HepG2 (cell line): ENCODE measurements at regions not wholly inside any gene's neighbourhood (a gene's known extent, or its start where the extent isn't known, plus 50 kb on each side); places are given as distances from the start of the nearest gene placed in this dataset.

Experiments used
- BRCA1 ChIP-seq: sonication (generic); formaldehyde crosslinking; IDR thresholded peaks from 2 replicates; pipeline ENCODE4 v1.4.0; 2020; ENCODE audit warnings: missing genetic modification reagents
- E2F2 ChIP-seq: sonication (generic); formaldehyde crosslinking; IDR thresholded peaks from 2 replicates; pipeline ENCODE4 v1.4.0; 2020; ENCODE audit warnings: missing genetic modification reagents, borderline replicate concordance
- ETV5 ChIP-seq: IDR thresholded peaks from 2 replicates; pipeline ENCODE4 v1.6.1; 2018; ENCODE audit warnings: missing biosample characterization, missing genetic modification reagents, inconsistent platforms, borderline replicate concordance
- KDM2A ChIP-seq: sonication (generic); formaldehyde crosslinking; IDR thresholded peaks from 2 replicates; pipeline ENCODE4 v1.4.0; 2020; ENCODE audit warnings: low read depth, missing genetic modification reagents, borderline replicate concordance
- MAF1 ChIP-seq: sonication (generic); formaldehyde crosslinking; IDR thresholded peaks from 2 replicates; pipeline ENCODE4 v1.5.0; 2020; ENCODE audit warnings: missing genetic modification reagents, borderline replicate concordance
- MED13 ChIP-seq: sonication (generic); formaldehyde crosslinking; IDR thresholded peaks from 2 replicates; pipeline ENCODE4 v1.5.0; 2020; ENCODE audit warnings: missing genetic modification reagents
- RXRB ChIP-seq: IDR thresholded peaks from 2 replicates; pipeline ENCODE4 v1.6.1; 2016; ENCODE audit warnings: borderline replicate concordance, missing genetic modification reagents, missing compliant biosample characterization
- SALL1 ChIP-seq: sonication (generic); formaldehyde crosslinking; IDR thresholded peaks from 2 replicates; pipeline ENCODE4 v1.8.0; 2022; ENCODE audit warnings: mild to moderate bottlenecking, missing genetic modification reagents
- SMARCC2 ChIP-seq: fragments of 450-650 bp; IDR thresholded peaks from 2 replicates; pipeline ENCODE4 v1.6.1; 2017; ENCODE audit warnings: antibody characterized with exemption, mild to moderate bottlenecking
- SP1 ChIP-seq, 2 experiments: fragments of 450-650 bp in 1 of 2; sonication (generic) in 1 of 2; formaldehyde crosslinking in 1 of 2; IDR thresholded peaks; 2 replicates each; pipeline versions ENCODE4 v1.4.0 to v1.6.1; 2016 to 2020; ENCODE audit warnings: missing genetic modification reagents in 1 of 2
- TCF7L2 ChIP-seq: IDR thresholded peaks from 2 replicates; pipeline ENCODE4 v1.6.1; 2011; ENCODE audit warnings: mild to moderate bottlenecking, low read depth, low read length, moderate library complexity
- ZBTB7A ChIP-seq: sonication (generic); formaldehyde crosslinking; IDR thresholded peaks from 2 replicates; pipeline ENCODE4 v1.8.0; 2022; ENCODE audit warnings: mild to moderate bottlenecking, missing genetic modification reagents
- ZFP1 ChIP-seq: IDR thresholded peaks from 2 replicates; pipeline ENCODE4 v1.6.1; 2016
- ZFP36L1 ChIP-seq: sonication (generic); formaldehyde crosslinking; IDR thresholded peaks from 2 replicates; pipeline ENCODE4 v1.8.0; 2022; ENCODE audit warnings: mild to moderate bottlenecking, missing genetic modification reagents, moderate library complexity
- ZNF121 ChIP-seq: sonication (generic); formaldehyde crosslinking; IDR thresholded peaks from 2 replicates; pipeline ENCODE4 v1.5.0; 2020; ENCODE audit warnings: mild to moderate bottlenecking, missing genetic modification reagents
- ZNF232 ChIP-seq: sonication (generic); formaldehyde crosslinking; IDR thresholded peaks from 2 replicates; pipeline ENCODE4 v1.4.0; 2020; ENCODE audit warnings: missing genetic modification reagents, borderline replicate concordance
- ZNF326 ChIP-seq: sonication (generic); formaldehyde crosslinking; IDR thresholded peaks from 2 replicates; pipeline ENCODE4 v1.4.0; 2020; ENCODE audit warnings: missing genetic modification reagents, borderline replicate concordance
- ZNF484 ChIP-seq: sonication (generic); formaldehyde crosslinking; IDR thresholded peaks from 2 replicates; pipeline ENCODE4 v1.5.1; 2020; ENCODE audit warnings: mild to moderate bottlenecking, low read depth, missing genetic modification reagents, borderline replicate concordance
- ZNF629 ChIP-seq: sonication (generic); formaldehyde crosslinking; conservative IDR thresholded peaks from 2 replicates; pipeline ENCODE4 v1.5.0; 2020; ENCODE audit warnings: missing genetic modification reagents
- ZZZ3 ChIP-seq: sonication (generic); formaldehyde crosslinking; IDR thresholded peaks from 2 replicates; pipeline ENCODE4 v1.4.0; 2020; ENCODE audit warnings: missing genetic modification reagents, mild to moderate bottlenecking, borderline replicate concordance
- TF ChIP-seq, protein P1 (sequence below): sonication (generic); formaldehyde crosslinking; conservative IDR thresholded peaks from 2 replicates; pipeline ENCODE4 v1.8.0; 2022; ENCODE audit warnings: mild to moderate bottlenecking, moderate library complexity, missing genetic modification reagents
- TF ChIP-seq, protein P2 (sequence below): sonication (generic); formaldehyde crosslinking; IDR thresholded peaks from 2 replicates; pipeline ENCODE4 v1.5.1; 2020; ENCODE audit warnings: mild to moderate bottlenecking, missing genetic modification reagents, borderline replicate concordance

DNA sequence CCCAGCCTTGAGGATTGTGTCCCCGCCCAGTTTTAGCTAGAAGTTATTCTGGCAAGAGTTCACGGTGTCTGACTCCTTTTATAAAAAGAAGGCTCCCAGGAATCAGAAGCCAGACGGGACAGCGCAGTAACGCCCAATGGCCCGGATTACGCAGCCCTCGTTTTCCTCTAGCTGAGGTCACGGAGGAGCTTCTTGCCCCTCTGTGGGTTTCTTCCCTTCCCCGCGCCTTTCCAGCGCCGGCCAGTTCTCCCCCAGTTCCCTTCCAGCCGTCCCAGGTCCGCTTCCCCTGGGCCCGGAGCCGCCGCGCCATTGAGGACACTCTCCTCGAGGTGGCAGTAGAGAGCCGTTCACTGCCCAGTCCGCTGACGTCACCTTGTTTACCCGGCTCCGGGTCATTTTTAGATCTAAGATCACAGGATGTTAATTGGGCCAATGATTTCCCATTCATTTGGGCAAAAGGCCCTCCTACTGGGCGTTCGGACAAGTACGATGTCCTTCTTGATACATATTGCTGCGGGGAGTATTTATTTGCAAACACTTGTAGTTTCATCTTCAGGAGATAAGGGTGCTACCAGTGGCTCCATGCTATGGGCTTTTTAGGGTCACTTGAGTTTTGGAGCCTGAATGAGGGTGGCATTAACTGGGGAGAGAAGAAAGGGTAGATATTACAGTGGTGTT lies 81.5 kb upstream of the PPM1B start (continued):
- TF ChIP-seq ZNF629 (CRISPR knock-in tag): no peak
- peak; percentile 31; the same call in 1 of the 2 replicates for TF ChIP-seq ETV5 (CRISPR knock-in tag)
- 0 out of 2 replicates have a peak, but pooled peaks have one; percentile 29 for TF ChIP-seq ZBTB7A
- TF ChIP-seq, protein P1, sequence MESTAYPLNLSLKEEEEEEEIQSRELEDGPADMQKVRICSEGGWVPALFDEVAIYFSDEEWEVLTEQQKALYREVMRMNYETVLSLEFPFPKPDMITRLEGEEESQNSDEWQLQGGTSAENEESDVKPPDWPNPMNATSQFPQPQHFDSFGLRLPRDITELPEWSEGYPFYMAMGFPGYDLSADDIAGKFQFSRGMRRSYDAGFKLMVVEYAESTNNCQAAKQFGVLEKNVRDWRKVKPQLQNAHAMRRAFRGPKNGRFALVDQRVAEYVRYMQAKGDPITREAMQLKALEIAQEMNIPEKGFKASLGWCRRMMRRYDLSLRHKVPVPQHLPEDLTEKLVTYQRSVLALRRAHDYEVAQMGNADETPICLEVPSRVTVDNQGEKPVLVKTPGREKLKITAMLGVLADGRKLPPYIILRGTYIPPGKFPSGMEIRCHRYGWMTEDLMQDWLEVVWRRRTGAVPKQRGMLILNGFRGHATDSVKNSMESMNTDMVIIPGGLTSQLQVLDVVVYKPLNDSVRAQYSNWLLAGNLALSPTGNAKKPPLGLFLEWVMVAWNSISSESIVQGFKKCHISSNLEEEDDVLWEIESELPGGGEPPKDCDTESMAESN (CRISPR knock-in tag): peak; percentile 83
- no peak for TF ChIP-seq ZNF232
- TF ChIP-seq ZFP36L1 (CRISPR knock-in tag): no peak
- 0 out of 2 replicates have a peak, but pooled peaks have one; percentile 40 for TF ChIP-seq ZZZ3 (CRISPR knock-in tag)
- TF ChIP-seq BRCA1 (CRISPR knock-in tag): no peak; the same call in 1 of the 2 replicates
- no peak for TF ChIP-seq SMARCC2
- 0 out of 2 replicates have a peak, but pooled peaks have one; percentile 48 for TF ChIP-seq ZFP1 (CRISPR knock-in tag)
- TF ChIP-seq MED13 (CRISPR knock-in tag): no peak
- no peak; the same call in 1 of the 2 replicates for TF ChIP-seq RXRB
- TF ChIP-seq ZNF484 (CRISPR knock-in tag): no peak
- peak; percentile 99 for TF ChIP-seq ZNF121
- no peak for TF ChIP-seq E2F2
- peak; percentile 87 for TF ChIP-seq SALL1 (CRISPR knock-in tag)
- no peak for TF ChIP-seq SP1 (IDR thresholded peaks at IDR 0.05)
- TF ChIP-seq SP1 (CRISPR knock-in tag; IDR thresholded peaks at IDR 0.05): no peak; the same call in 1 of the 2 replicates
- TF ChIP-seq TCF7L2: no peak
- TF ChIP-seq MAF1 (CRISPR knock-in tag): no peak
- TF ChIP-seq, protein P2, sequence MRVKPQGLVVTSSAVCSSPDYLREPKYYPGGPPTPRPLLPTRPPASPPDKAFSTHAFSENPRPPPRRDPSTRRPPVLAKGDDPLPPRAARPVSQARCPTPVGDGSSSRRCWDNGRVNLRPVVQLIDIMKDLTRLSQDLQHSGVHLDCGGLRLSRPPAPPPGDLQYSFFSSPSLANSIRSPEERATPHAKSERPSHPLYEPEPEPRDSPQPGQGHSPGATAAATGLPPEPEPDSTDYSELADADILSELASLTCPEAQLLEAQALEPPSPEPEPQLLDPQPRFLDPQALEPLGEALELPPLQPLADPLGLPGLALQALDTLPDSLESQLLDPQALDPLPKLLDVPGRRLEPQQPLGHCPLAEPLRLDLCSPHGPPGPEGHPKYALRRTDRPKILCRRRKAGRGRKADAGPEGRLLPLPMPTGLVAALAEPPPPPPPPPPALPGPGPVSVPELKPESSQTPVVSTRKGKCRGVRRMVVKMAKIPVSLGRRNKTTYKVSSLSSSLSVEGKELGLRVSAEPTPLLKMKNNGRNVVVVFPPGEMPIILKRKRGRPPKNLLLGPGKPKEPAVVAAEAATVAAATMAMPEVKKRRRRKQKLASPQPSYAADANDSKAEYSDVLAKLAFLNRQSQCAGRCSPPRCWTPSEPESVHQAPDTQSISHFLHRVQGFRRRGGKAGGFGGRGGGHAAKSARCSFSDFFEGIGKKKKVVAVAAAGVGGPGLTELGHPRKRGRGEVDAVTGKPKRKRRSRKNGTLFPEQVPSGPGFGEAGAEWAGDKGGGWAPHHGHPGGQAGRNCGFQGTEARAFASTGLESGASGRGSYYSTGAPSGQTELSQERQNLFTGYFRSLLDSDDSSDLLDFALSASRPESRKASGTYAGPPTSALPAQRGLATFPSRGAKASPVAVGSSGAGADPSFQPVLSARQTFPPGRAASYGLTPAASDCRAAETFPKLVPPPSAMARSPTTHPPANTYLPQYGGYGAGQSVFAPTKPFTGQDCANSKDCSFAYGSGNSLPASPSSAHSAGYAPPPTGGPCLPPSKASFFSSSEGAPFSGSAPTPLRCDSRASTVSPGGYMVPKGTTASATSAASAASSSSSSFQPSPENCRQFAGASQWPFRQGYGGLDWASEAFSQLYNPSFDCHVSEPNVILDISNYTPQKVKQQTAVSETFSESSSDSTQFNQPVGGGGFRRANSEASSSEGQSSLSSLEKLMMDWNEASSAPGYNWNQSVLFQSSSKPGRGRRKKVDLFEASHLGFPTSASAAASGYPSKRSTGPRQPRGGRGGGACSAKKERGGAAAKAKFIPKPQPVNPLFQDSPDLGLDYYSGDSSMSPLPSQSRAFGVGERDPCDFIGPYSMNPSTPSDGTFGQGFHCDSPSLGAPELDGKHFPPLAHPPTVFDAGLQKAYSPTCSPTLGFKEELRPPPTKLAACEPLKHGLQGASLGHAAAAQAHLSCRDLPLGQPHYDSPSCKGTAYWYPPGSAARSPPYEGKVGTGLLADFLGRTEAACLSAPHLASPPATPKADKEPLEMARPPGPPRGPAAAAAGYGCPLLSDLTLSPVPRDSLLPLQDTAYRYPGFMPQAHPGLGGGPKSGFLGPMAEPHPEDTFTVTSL (CRISPR knock-in tag): peak; percentile 15; the same call in 1 of the 2 replicates
- TF ChIP-seq ZNF326 (CRISPR knock-in tag): no peak
- TF ChIP-seq KDM2A (CRISPR knock-in tag): peak; percentile 91
